Superior temporal gyrus (tissue), 1 donor: ENCODE measurements at regions not wholly inside any gene's neighbourhood (a gene's known extent, or its start where the extent isn't known, plus 50 kb on each side); places are given as distances from the start of the nearest gene placed in this dataset.

Experiments
- DNase-seq: peaks from one replicate; pipeline ENCODE4 v3.0.0-alpha.2; 2016; ENCODE audit errors: extremely low spot score

GRCh38 chr2:18198677-18199076 lies 320.2 kb downstream of the KCNS3 start:
- no peak for DNase-seq

GRCh38 chr2:18194161-18194560 lies 315.7 kb downstream of the KCNS3 start:
- DNase-seq, result no peak

GRCh38 chr2:18186816-18187613 lies 308.5 kb downstream of the KCNS3 start:
- DNase-seq, result no peak

DNA sequence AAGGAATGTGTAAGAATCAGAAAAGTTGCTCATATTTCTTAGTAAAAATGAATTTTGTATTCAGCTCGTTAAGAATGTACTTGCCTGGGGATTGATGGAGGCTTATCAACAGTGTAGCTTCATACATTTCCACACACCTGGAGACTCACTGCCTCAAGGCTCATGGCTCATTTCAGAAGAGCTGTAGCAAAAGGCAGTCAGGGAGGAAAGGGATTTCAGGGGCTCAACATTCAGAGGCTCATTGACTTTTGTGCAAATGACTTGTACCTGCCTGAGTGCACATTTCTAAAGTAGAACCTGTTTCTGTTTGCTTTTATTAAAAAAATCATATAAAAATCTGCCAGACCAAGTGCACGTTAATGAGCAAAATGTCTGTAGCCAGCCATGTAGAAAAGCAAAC lies 304.4 kb downstream of the KCNS3 start:
- no peak for DNase-seq

- DNase-seq, result no peak
Measured at GRCh38 chr2:18180912-18181311, 302.4 kb downstream of the KCNS3 start.

DNA sequence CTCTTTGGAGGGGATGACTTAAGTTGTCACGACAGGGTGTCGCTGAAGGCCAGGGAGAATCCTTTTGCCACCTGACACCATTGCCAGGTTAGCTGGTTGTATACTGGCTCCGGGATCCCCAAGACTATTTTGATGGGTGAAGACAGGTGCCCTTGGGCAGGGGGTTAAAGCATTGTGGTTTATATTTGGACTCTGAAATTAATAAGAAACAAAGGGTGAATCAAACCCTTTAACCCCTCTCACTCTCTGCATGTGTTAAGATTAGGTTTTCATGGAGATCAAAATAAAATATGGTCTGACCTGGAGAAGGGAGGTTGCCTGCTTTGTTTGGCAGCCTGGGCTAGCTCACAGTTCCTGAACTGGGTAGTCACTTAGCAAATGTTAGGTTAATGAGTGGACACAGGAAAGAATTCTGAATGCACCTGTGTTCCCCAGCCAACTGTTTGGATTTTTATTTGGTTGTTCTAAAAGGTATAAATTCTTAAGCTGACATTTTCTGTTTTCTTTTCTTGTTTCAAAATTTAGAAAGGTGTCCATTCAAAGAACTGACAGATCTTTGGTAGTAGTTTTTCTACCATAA lies 301.7 kb downstream of the KCNS3 start:
- DNase-seq, result no peak

GRCh38 chr2:18178736-18179349 lies 300.4 kb downstream of the KCNS3 start:
- DNase-seq, result peak; percentile 83

- DNase-seq, result no peak
Measured at GRCh38 chr2:18176679-18177215, 298.3 kb downstream of the KCNS3 start.

GRCh38 chr2:18172607-18173006 lies 294.1 kb downstream of the KCNS3 start:
- peak; percentile 26 for DNase-seq

DNA sequence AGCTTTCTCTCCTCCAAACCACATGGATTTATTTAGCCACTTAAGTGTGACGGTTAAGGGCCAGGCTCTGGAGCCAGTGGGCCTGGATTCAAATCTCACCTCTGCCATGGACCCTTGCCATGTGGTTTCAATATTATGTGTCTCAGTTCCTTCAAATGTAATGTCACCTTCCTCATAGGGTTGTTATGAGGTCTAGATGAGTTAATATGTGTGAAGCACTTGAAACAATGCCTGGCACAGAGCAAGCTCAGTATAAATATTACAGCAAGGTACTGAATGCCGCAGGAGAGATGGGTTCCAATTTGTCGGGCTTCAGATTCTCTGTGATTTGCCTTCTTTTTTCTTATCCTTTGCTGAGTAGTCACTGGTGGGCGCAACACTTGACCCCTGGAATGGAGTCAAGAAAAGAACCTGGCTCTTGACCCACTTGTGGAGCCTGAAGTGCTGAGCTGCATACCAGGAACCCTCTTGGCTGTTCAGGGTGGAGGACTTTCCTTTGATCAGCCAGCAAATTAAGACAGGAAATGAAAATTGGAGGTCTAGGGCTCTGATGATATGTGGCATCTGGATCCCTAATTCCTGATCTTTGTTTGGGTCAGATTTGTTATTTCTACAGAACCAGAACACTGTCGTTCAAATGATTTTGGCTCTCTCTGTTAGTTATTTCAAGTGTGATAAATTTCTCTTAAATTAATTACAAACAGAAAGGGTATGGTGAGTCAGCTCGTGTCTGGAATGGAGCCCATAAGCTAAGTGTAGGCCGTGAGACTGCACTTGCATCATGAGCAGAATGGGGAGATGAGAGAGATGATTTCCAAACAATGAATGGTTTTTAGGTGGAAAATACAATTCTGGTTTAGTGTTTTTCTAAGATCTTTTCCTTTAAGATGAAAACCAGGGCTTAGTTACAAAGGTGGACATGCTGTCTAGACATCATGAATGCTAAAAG lies 293.0 kb downstream of the KCNS3 start:
- DNase-seq, result no peak

DNA sequence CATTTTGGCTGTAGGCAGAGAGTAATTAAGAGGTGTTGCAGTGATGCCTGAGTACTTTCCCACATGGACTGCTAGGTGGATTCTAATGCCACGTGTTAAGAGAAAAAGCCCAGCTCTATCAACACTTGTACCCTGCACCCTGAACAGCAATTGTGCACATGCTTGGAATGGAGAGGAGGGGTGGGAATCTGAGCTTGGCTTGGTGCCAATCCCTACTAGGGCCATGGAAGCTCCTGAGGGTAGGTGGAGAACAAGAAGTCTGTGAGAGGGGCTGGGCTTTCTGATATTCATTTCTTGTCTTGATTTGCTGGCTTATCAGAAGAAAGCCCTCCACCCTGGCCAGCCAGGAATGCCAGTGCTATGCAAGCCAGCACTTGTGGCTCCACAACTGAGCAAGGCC lies 292.2 kb downstream of the KCNS3 start:
- no peak for DNase-seq

DNA sequence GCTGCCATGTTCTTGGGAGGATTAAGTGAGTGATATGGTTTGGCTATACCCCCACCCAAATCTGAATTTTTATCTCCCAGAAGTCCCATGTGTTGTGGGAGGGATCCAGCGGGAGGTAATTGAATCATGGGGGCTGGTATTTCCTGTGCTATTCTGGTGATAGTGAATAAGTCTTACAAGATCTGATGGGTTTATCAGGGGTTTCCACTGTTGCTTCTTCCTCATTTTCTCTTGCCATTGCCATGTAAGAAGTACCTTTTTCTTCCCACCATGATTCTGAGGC lies 291.4 kb downstream of the KCNS3 start:
- no peak for DNase-seq

DNA sequence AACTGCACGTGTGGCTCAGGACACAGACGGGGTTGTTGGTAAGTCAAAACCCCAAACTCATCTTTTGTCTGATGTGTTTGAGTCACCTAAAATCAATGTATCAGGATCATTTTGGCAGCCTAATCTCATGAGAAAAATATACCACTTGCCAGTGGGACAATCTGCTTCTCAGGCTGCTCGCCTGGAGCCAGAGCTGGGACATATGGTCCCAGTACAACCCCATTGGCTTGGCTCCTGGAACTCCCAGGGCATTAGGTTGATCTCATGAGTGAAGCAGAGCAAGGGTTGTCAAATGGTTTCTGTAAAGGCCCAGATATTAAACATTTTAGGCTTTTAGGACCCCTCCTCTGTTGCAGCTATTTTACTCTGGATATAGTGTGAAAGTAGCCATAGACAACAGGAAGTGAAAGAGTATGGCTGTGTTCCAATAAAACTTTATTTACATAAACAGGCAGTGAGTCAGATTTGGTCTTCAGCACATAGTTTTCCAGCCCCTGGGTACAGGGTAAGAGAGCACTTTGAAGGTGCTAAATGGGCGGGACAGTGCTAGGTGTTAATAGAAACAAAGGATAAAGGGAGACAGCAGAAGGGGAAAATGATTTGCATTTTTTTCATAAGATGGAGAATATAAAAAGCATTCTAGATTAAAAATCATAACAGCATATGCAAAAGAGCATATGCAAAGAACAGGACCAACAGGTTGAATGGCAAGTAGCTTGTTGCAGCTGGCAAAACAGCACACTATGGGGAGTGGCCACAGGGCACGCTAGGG lies 290.8 kb downstream of the KCNS3 start:
- DNase-seq, result no peak

DNA sequence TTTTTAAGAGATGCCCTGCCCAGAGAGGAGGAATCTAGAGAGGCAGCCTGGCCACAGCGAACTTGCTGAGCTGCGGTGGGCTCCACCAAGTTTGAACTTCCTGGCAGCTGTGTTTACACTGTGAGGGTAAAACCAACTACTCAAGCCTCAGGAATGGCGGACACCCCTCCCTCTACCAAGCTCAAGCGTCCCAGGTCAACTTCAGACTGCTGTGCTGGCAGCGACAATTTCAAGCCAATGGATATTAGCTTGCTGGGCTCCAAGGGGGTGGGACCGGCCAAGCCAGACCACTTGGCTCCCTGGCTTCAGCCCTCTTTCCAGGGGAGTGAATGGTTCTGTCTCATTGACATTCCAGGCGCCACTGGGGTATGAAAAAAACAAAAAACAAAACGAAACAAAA lies 289.4 kb downstream of the KCNS3 start:
- DNase-seq, result no peak

DNA sequence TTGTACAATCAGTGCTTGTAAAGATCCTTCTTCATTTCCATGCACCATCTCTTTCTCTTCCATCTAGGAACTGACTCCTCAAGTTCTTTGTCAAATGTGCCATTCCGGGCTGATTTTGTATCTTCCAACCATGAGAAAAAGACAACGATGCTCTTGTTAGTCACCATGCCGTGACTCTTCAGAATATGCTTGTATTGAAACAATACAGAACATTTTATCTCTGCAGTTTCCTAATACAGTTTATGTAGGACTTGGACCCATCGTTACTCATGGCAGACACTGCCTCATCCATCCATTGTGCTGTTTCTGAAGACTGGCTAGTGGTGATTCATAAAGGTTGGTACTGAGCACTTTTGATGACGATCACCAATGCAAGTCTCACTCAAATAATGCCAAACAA lies 283.2 kb downstream of the KCNS3 start:
- no peak for DNase-seq

- DNase-seq, result no peak
Measured at GRCh38 chr2:18159896-18160295, 281.4 kb downstream of the KCNS3 start.

- DNase-seq, result no peak
Measured at GRCh38 chr2:18156421-18156820, 278.0 kb downstream of the KCNS3 start.

GRCh38 chr2:18156002-18156401 lies 277.5 kb downstream of the KCNS3 start:
- no peak for DNase-seq

GRCh38 chr2:18154812-18155211 lies 276.3 kb downstream of the KCNS3 start:
- DNase-seq, result no peak

- no peak for DNase-seq
Measured at GRCh38 chr2:18154259-18154658, 275.8 kb downstream of the KCNS3 start.

GRCh38 chr2:18153741-18154140 lies 275.3 kb downstream of the KCNS3 start:
- no peak for DNase-seq
